SHP77 (cell line): ENCODE measurements at regions not wholly inside any gene's neighbourhood (a gene's known extent, or its start where the extent isn't known, plus 50 kb on each side); places are given as distances from the start of the nearest gene placed in this dataset.

ENCODE experiments used
- DNase-seq, 2 experiments: peaks; one replicate each; lab custom pipeline; 2025; lab: John Stamatoyannopoulos, UW

GRCh38 chr20:39309458-39309857, 347.3 kb downstream of the DHX35 start:
- DNase-seq: no peak

- DNase-seq: no peak
These were observed 340.2 kb downstream of the DHX35 start for GRCh38 chr20:39302312-39302711.

GRCh38 chr20:39299783-39300182, 337.6 kb downstream of the DHX35 start:
- DNase-seq: no peak

- no peak for DNase-seq
These were observed 336.7 kb downstream of the DHX35 start for GRCh38 chr20:39298571-39299506.

GRCh38 chr20:39298121-39298520, 336.0 kb downstream of the DHX35 start:
- no peak for DNase-seq

GRCh38 chr20:39295301-39295700, 333.2 kb downstream of the DHX35 start:
- DNase-seq: no peak

- DNase-seq: no peak
These were observed 332.1 kb downstream of the DHX35 start for GRCh38 chr20:39294137-39294725.

GRCh38 chr20:39292193-39292736, 330.1 kb downstream of the DHX35 start:
- no peak for DNase-seq

GRCh38 chr20:39291301-39291700, 329.2 kb downstream of the DHX35 start:
- DNase-seq: no peak

- no peak for DNase-seq
These were observed 328.4 kb downstream of the DHX35 start for GRCh38 chr20:39290575-39290974.

GRCh38 chr20:39289831-39290230, 327.7 kb downstream of the DHX35 start:
- DNase-seq: no peak

GRCh38 chr20:39289316-39289715, 327.2 kb downstream of the DHX35 start:
- DNase-seq: no peak

- no peak for DNase-seq
These were observed 321.3 kb downstream of the DHX35 start for GRCh38 chr20:39283464-39283863.

GRCh38 chr20:39282619-39283092, 320.5 kb downstream of the DHX35 start:
- DNase-seq: no peak

- DNase-seq: no peak
These were observed 318.7 kb downstream of the DHX35 start for GRCh38 chr20:39280875-39281274.

- no peak for DNase-seq
These were observed 316.2 kb downstream of the DHX35 start for GRCh38 chr20:39278230-39278788.

GRCh38 chr20:39277185-39277584, 315.0 kb downstream of the DHX35 start:
- DNase-seq: no peak

GRCh38 chr20:39270837-39271604, 308.9 kb downstream of the DHX35 start:
- no peak for DNase-seq

- DNase-seq: no peak
These were observed 307.5 kb downstream of the DHX35 start for GRCh38 chr20:39269493-39270217.

- DNase-seq: peak in 1 of 2 experiments; percentile 6
These were observed 306.9 kb downstream of the DHX35 start for GRCh38 chr20:39268981-39269461.

GRCh38 chr20:39268491-39268951, 306.4 kb downstream of the DHX35 start:
- DNase-seq: no peak
